GM19328 (cell line): ENCODE measurements at regions not wholly inside any gene's neighbourhood (a gene's known extent, or its start where the extent isn't known, plus 50 kb on each side); places are given as distances from the start of the nearest gene placed in this dataset.

Experiments
- ATAC-seq: cut with Tn5 transposase; IDR thresholded peaks from one replicate; pipeline ENCODE4 v1.9.1; 2021; ENCODE audit warnings: mild to moderate bottlenecking, moderate library complexity; ENCODE audit not compliant: unreplicated experiment

GRCh38 chr14:39946807-39947206 lies 514.6 kb upstream of the FBXO33 start:
- no peak for ATAC-seq

GRCh38 chr14:39939023-39939422 lies 506.8 kb upstream of the FBXO33 start:
- no peak for ATAC-seq

GRCh38 chr14:39912192-39913100 lies 480.2 kb upstream of the FBXO33 start:
- ATAC-seq = peak; percentile 83

- no peak for ATAC-seq
Observed at GRCh38 chr14:39897657-39898056, 465.4 kb upstream of the FBXO33 start.

DNA sequence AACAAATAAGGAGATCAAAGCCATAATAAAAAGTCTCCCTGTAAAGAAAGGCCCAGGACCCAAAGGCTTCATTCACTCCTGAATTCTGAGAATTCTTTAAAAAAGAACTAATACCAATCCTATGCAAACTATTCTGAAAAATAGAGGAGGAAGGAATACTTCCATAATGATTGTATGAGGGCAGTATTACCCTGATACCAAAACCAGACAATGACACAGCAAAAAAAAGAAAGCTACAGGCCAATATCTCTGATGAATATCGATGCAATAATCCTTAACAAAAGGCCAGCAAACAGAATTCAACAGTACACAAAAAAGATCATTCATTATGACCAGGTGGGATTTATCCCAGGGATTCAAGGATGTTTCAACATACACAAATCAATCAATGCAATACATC lies 457.8 kb upstream of the FBXO33 start:
- no peak for ATAC-seq

- ATAC-seq = no peak
Observed at GRCh38 chr14:39884091-39884490, 451.9 kb upstream of the FBXO33 start.

DNA sequence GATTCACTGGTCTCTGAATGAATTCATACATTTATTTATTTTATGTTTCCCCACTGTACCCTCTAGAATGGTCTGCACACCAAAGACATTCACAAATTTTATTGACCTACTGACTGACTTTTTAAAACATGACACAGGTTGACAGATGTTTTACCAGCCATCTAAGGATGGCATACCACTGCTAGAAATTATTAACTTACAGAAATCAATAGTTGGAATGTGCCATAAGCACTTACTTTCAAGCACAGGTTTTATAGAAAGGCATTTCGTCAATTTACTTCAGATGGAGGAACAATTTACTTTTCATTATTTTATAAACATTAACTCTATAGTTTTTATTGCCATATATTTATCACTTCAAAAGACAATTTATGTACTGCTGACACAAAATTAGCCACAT lies 448.7 kb upstream of the FBXO33 start:
- no peak for ATAC-seq

- no peak for ATAC-seq
Observed at GRCh38 chr14:39880106-39880695, 448.0 kb upstream of the FBXO33 start.

GRCh38 chr14:39877577-39878190 lies 445.5 kb upstream of the FBXO33 start:
- no peak for ATAC-seq

GRCh38 chr14:39876916-39877315 lies 444.7 kb upstream of the FBXO33 start:
- ATAC-seq = no peak

- no peak for ATAC-seq
Observed at GRCh38 chr14:39875028-39875427, 442.8 kb upstream of the FBXO33 start.

GRCh38 chr14:39873791-39874190 lies 441.6 kb upstream of the FBXO33 start:
- ATAC-seq = no peak

GRCh38 chr14:39868949-39869348 lies 436.7 kb upstream of the FBXO33 start:
- no peak for ATAC-seq

GRCh38 chr14:39868251-39868650 lies 436.0 kb upstream of the FBXO33 start:
- ATAC-seq = no peak

DNA sequence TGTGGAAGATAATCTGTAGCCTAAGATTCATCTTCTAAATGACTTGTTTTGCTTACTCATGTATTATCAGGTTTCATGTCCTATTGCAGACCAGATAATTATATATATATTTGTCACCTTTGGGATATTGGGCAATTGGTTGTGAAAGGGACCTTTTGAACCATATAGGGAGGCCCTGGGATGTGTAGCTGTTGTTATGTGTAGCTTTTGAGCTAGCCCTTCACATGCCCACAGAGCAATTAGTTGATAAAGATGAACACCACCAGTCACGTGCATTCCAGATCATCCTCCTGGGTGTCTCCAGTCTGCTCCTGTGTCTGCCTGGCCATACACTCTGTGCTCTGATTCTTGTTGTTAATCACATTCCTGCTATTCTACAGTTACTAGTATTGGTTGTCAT lies 431.2 kb upstream of the FBXO33 start:
- no peak for ATAC-seq

GRCh38 chr14:39861696-39862095 lies 429.5 kb upstream of the FBXO33 start:
- no peak for ATAC-seq

DNA sequence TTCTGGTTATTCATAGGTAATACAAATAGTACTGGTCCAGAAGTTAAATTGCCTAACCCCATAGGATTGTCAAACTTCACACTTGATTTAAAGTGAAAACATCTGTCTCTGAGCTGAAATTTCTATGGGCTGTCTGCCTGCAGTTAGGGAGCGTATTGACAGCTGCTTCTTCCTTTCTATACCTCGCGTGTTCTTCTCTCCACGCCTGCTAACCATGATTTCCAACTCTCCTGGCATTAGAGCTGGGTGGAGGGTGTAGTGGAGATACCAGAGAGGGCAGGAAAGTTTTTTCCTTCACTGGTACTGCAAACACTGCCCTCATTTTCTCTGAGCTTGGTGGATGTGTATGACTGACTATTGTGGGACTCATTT lies 429.0 kb upstream of the FBXO33 start:
- ATAC-seq = no peak

DNA sequence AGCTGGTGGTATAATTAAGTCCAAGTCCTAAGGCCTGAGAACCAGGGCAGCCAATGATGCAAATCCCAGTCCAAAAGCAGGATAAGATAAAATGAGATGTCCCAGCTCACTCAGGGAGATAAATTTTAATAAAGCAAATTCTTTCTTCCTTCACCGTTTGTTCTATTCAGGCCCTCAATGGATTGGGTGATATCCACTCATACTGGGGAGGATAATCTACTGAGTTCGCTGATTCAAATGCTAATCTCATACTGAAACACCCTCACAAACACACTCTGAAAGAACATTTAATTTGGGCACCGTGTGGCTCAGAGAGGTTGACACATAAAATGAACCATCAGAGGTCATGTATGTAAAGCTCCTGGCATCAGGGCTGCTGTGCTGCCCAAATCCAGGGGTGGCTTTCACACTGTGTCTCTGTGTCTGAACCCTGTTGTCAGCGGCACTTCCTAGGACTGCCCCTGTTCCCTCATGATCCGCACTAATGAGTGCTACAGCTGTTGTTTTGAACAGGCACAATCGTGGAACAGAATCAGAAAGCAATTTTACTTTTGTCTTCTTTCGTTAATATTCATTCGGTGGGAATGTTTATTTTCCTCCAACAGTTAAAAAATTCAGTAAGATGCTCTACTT lies 428.5 kb upstream of the FBXO33 start:
- ATAC-seq = no peak

- ATAC-seq = no peak
Observed at GRCh38 chr14:39859314-39859713, 427.1 kb upstream of the FBXO33 start.

DNA sequence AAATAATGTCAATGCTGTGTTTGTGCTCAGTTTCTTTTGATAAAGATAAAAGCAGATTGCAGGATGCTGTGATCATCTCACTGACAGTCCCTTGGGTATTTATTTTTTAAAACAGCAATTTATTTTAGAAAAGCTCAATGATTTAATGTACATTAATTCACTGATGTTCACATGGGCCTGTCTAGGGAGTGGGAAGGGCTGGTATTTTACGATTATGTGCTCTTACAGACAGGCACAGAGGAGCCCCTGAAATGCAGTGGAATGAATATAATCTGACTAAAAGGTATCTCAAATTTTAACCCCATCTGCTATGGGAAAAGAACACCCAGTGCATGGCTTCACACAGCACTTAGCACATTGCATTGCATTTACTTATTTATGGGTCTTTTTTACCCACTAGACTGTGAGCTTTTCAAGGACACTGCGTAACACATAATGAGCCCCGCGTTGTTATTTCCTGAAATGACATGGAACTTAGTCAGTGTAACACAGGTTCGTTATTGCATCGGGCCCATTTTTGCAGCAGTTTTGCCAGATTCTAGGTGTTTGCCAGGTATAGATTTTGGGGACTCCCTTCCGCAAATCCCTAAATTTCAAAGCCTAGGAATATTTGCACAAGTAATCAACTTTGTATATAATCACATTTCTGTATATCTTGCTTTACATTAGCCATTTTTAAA lies 425.3 kb upstream of the FBXO33 start:
- no peak for ATAC-seq

DNA sequence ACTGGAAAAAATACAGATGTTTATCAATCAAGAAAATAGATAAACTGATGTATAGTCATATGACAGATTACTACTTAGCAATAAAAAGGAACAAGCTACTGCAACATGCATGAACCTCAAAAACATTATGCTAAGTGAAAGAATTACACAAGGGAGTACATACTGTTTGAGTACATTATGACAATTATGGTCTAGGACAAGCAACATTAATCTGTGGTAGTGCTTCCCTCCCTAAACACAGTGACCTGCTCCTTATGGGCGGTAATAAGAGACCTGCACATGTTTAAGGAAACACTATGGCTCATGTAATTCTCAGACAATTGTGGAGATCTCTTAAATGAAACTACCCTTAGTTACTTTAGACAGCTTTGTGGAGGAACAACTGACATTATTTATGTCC lies 421.2 kb upstream of the FBXO33 start:
- ATAC-seq = no peak
